Epithelial cell of esophagus (primary cell): ENCODE measurements at regions not wholly inside any gene's neighbourhood (a gene's known extent, or its start where the extent isn't known, plus 50 kb on each side); places are given as distances from the start of the nearest gene placed in this dataset.

Source experiments
- DNase-seq: peaks from one replicate; pipeline ENCODE4 v3.0.0; 2010; ENCODE audit warnings: low read depth
- H3K4me3 ChIP-seq: 2 replicates; pipeline ENCODE4 v1.5.1; 2011; ENCODE audit warnings: mild to moderate bottlenecking, low read length, control low read depth
- CTCF ChIP-seq: IDR thresholded peaks from 2 replicates; pipeline ENCODE4 v1.5.1; 2011; ENCODE audit warnings: low read depth, mild to moderate bottlenecking, low read length, control low read depth, inconsistent platforms; ENCODE audit not compliant: insufficient read depth; ENCODE audit errors: missing control alignments

GRCh38 chr10:78971094-78971682 is 97.6 kb upstream of the ZMIZ1 start:
- H3K4me3 ChIP-seq, result no peak overlapping the region
- DNase-seq, result no peak
- TF ChIP-seq CTCF, result no peak

- TF ChIP-seq CTCF, result no peak
- no peak for DNase-seq
- no peak overlapping the region for H3K4me3 ChIP-seq
Measured at GRCh38 chr10:78972160-78972946, 96.4 kb upstream of the ZMIZ1 start.

- DNase-seq, result peak; percentile 91
- no peak for TF ChIP-seq CTCF
Measured at GRCh38 chr10:78972947-78973900, 95.5 kb upstream of the ZMIZ1 start.

DNA sequence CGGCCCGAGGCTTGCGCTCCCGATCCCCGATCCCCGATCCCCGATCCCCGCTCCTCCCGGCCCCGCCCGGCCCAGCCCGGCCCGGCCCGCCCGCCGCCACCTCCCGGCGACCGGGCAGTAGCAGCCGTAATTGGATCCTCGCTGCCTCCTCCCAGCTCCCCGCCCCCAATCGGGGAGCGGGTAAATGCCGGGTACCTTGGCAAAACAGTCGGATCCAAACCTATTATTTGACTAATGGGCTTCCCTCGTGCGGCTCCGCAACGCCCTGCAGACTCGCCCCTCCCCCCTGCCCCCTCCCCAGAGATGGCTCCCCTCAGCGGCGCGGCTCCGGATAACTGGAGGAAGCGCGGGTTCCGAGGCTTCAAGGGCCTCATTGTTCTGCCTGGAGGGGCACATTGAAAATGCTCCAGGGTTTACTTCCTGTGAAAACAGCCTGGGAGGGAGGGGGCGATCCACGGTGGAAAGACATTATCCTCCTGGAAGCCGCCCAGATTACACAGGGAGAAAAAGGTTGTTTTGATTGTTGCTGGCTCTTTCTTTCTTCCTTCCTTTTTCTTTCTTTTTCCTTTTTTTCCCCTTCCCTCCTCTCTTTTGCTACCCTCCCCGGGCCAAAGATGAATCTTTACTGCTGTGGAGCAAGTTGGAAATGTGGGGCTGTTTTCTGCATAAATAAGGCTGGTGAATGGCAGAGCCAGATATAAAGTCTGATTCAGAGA is 94.7 kb upstream of the ZMIZ1 start:
- no peak for TF ChIP-seq CTCF
- DNase-seq, result no peak
- peak overlapping the region; percentile 13 for H3K4me3 ChIP-seq

More at GRCh38 chr10:78972947-78973900, 95.5 kb upstream of the ZMIZ1 start:
- peak overlapping the region; percentile 31 for H3K4me3 ChIP-seq

GRCh38 chr10:78974617-78975317 is 94.0 kb upstream of the ZMIZ1 start:
- DNase-seq, result peak; percentile 91
- TF ChIP-seq CTCF, result peak; percentile 72
- H3K4me3 ChIP-seq, result no peak overlapping the region

DNA sequence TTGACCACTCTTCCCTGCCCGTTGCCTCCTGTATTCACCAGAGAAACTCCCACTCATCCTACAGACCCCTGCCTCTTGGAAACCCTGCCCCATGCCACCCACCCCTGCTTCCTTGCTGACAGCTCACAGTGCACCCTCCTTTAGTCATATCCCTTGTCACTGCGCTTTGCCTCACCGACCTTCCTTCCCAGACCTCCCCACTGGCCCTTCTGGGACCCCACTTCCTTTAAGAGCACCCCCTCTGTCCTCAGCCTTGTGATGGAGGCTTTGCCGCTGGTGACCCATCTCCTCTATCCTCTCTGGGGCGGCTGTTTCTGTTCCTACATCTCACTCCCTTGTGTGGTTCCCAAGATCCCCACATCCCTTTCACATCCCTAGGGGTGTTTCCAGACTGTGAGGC is 92.8 kb upstream of the ZMIZ1 start:
- no peak for DNase-seq
- H3K4me3 ChIP-seq, result no peak overlapping the region
- no peak for TF ChIP-seq CTCF
